PC-9 (cell line): ENCODE measurements at regions not wholly inside any gene's neighbourhood (a gene's known extent, or its start where the extent isn't known, plus 50 kb on each side); places are given as distances from the start of the nearest gene placed in this dataset.

Source experiments
- EZH2 ChIP-seq: fragments of 200-600 bp; sonication (generic); IDR thresholded peaks from 2 replicates; pipeline ENCODE4 v1.8.0; 2017; ENCODE audit warnings: antibody characterized with exemption, low read depth
- TF ChIP-seq, protein P1 (sequence below): fragments of 200-600 bp; sonication (generic); conservative IDR thresholded peaks from 2 replicates; pipeline ENCODE4 v1.6.1; 2017; ENCODE audit warnings: mixed run types, antibody characterized with exemption, mild to moderate bottlenecking, moderate library complexity

DNA sequence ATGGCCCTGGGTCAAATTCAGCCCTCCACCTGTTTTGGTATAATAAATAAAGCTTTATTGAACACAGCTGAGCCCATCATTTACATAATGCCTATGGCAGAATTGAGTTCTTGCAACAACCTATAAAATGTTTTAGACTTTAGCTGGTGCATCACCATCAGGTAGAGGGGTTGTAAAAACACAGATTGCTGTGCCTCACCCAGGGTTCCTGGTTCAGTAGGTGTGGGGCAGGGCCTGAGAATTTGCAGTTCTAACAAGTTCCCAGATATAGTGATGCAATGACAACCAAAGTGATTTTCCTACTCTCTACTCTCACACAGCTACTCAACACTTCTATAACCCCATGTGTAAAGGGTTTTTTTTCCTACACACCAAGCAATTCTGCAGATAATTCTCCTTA is 120.0 kb upstream of the EGFL6 start:
- no peak for TF ChIP-seq EZH2
- TF ChIP-seq, protein P1, sequence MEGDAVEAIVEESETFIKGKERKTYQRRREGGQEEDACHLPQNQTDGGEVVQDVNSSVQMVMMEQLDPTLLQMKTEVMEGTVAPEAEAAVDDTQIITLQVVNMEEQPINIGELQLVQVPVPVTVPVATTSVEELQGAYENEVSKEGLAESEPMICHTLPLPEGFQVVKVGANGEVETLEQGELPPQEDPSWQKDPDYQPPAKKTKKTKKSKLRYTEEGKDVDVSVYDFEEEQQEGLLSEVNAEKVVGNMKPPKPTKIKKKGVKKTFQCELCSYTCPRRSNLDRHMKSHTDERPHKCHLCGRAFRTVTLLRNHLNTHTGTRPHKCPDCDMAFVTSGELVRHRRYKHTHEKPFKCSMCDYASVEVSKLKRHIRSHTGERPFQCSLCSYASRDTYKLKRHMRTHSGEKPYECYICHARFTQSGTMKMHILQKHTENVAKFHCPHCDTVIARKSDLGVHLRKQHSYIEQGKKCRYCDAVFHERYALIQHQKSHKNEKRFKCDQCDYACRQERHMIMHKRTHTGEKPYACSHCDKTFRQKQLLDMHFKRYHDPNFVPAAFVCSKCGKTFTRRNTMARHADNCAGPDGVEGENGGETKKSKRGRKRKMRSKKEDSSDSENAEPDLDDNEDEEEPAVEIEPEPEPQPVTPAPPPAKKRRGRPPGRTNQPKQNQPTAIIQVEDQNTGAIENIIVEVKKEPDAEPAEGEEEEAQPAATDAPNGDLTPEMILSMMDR: no peak
